ENCODE measurements at regions not wholly inside any gene's neighbourhood (a gene's known extent, or its start where the extent isn't known, plus 50 kb on each side); places are given as distances from the start of the nearest gene placed in this dataset.

GRCh38 chr2:48218169-48218568 lies 96.3 kb upstream of the FOXN2 start:
- TF ChIP-seq FOXA1 (IDR thresholded peaks at IDR 0.05) (no peak), HDGF (IDR thresholded peaks at IDR 0.05; ENCODE audit: borderline replicate concordance) (no peak)

Data from HEK293T (cell line).